Neural progenitor cell (in vitro differentiated cells): ENCODE measurements at regions not wholly inside any gene's neighbourhood (a gene's known extent, or its start where the extent isn't known, plus 50 kb on each side); places are given as distances from the start of the nearest gene placed in this dataset.

Experiments
- CTCF ChIP-seq: fragments of 200-600 bp; sonication (generic); IDR thresholded peaks from 2 replicates; pipeline ENCODE4 v1.5.1; 2017; ENCODE audit warnings: antibody characterized with exemption, mild to moderate bottlenecking
- EZH2 ChIP-seq: fragments of 200-600 bp; sonication (generic); IDR thresholded peaks from 2 replicates; pipeline ENCODE4 v1.6.1; 2017; ENCODE audit warnings: antibody characterized with exemption, mild to moderate bottlenecking, moderate library complexity
- EZH2phosphoT487 ChIP-seq: fragments of 200-600 bp; sonication (generic); IDR thresholded peaks from 2 replicates; pipeline ENCODE4 v1.6.1; 2017; ENCODE audit warnings: antibody characterized with exemption

GRCh38 chr1:91078859-91079258, 57.0 kb upstream of the ZNF644 start:
- no peak for TF ChIP-seq CTCF
- no peak for TF ChIP-seq EZH2phosphoT487
- no peak for TF ChIP-seq EZH2
